ENCODE measurements at regions not wholly inside any gene's neighbourhood (a gene's known extent, or its start where the extent isn't known, plus 50 kb on each side); places are given as distances from the start of the nearest gene placed in this dataset.

DNA sequence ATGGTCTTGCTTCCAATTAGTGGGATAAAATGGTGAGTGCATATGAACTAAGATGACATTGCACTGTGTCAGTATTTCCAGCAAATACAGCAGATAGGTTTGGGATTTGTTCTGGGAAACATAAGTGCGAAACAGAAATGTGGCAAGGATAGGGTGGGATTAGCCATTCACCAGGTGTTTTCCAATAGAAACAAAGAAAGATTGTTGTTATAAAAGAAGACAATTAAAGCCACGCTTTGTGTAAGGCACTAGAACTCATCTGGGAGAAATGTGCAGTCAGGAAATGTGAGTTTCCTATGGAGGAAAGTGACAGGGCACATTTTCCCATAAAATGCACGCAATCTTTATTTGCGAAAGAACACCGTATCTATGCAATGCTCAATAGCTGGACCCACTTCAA, 1547.8 kb downstream of the EFNB2 start:
- no peak for TF ChIP-seq CTCF (IDR thresholded peaks at IDR 0.05; ENCODE audit: low read depth, low read length)
- TF ChIP-seq EZH2phosphoT487 (IDR thresholded peaks at IDR 0.05; ENCODE audit: low read depth) = no peak

All from OCI-LY3 (cell line).